NB4 (cell line): ENCODE measurements at regions not wholly inside any gene's neighbourhood (a gene's known extent, or its start where the extent isn't known, plus 50 kb on each side); places are given as distances from the start of the nearest gene placed in this dataset.

ENCODE experiments used
- DNase-seq: peaks from one replicate; pipeline ENCODE4 v3.0.0; 2010; ENCODE audit warnings: low read depth
- H3K4me3 ChIP-seq: one replicate; pipeline ENCODE4 v1.5.1; 2011; ENCODE audit warnings: mild to moderate bottlenecking, low read depth, low read length, moderate library complexity
- CTCF ChIP-seq: IDR thresholded peaks from one replicate; pipeline ENCODE4 v1.5.1; 2012; ENCODE audit warnings: low read depth, low read length
- MAX ChIP-seq: IDR thresholded peaks from 2 replicates; pipeline ENCODE4 v1.6.1; 2011; ENCODE audit warnings: low read depth, low read length
- MYC ChIP-seq: IDR thresholded peaks from 2 replicates; pipeline ENCODE4 v1.6.1; 2011; ENCODE audit warnings: low read depth, low read length
- POLR2A ChIP-seq: IDR thresholded peaks from 2 replicates; pipeline ENCODE4 v1.6.1; 2011; ENCODE audit warnings: mild to moderate bottlenecking; ENCODE audit not compliant: insufficient read length; ENCODE audit errors: extremely low read depth

DNA sequence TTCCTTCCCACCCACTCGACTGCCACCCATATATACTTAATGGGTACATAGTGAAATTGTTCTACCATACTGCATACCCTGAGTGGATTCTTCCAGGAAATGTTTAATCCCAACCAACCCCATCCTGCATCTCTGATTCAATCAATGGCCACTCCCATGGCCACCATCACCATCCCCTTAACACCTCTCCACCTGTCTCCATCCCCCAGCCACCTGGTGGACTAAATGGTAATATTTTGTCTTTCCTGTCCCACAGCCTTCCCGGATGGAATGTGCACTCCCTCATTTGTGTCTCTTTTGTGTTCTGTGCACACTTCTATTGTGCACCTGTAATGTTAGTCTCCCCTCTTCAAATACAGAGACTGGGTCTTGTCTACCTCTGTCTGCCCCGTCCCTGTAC is 259.9 kb downstream of the ALDH8A1 start:
- TF ChIP-seq CTCF, result no peak
- TF ChIP-seq MYC, result no peak
- TF ChIP-seq POLR2A, result no peak
- TF ChIP-seq MAX, result no peak
- DNase-seq, result no peak
- no peak overlapping the region for H3K4me3 ChIP-seq

- H3K4me3 ChIP-seq, result no peak overlapping the region
- TF ChIP-seq MYC (no peak), MAX (no peak), CTCF (no peak), POLR2A (no peak)
These were observed 260.3 kb downstream of the ALDH8A1 start for GRCh38 chr6:134689641-134690040.

DNA sequence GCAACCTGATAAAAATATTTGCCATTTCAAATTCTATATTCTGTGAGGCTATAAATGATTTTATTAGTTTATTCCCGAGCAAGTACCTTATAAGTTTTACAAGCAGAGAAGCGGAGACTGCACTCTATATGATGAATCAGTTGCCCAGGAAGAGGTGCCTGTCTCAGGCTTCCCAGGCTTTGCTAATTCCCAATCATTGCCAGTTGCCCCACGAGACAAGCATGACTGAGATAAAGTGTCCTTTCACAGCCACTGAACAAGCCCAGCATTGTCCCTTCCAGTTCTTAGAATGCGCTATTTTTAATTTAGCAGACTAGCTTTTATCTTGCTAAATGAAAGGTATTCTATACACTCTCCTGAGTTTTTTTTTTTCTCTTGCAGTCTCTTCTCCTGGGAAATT is 260.7 kb downstream of the ALDH8A1 start:
- TF ChIP-seq CTCF (no peak), MAX (no peak), MYC (no peak), POLR2A (no peak)

More at GRCh38 chr6:134689641-134690040, 260.3 kb downstream of the ALDH8A1 start:
- no peak for DNase-seq

DNA sequence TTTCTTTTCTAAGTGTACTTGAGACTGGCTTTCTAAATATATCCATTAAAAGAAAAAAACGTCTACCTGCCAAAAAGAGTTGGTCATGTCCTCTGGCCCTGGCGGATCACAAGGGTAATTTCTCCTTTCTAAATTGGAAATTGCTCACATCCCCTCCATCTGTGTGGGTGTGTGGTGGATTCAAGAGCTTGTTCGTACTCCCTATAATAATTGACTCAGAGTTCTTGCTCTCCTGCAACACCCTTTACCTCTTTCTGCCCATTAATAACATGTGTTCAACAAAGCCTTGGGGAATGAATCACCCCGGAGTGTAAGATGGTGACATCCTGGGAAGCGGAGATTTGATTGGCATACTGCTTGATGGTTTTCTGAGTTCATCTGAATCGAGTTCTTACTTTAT is 263.8 kb downstream of the ALDH8A1 start:
- H3K4me3 ChIP-seq, result no peak overlapping the region
- TF ChIP-seq POLR2A (no peak), MAX (no peak), MYC (no peak), CTCF (no peak)
- no peak for DNase-seq

More for the DNA sequence above, 260.7 kb downstream of the ALDH8A1 start:
- no peak for DNase-seq
- H3K4me3 ChIP-seq, result no peak overlapping the region

DNA sequence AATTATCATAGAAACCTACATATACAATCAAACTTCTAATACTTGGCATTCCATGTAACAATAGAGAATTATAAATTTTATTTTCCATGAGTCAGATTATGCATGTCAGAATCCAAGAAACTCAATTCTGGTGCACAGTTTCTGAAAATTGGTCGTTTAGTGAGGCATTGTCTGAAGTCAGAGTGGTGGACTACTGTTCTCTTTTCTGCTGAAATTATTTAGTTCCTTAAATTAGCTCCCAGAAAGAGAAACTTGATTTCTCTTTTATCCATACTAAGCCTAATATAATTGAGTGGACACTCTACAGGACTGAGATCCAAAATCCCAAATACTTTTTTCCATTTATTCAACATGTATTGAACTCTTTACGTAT is 265.5 kb downstream of the ALDH8A1 start:
- TF ChIP-seq MAX, result no peak
- TF ChIP-seq POLR2A, result no peak
- no peak for DNase-seq
- H3K4me3 ChIP-seq, result no peak overlapping the region

- no peak overlapping the region for H3K4me3 ChIP-seq
- no peak for DNase-seq
- TF ChIP-seq MYC (no peak), CTCF (no peak), MAX (no peak), POLR2A (no peak)
These were observed 266.0 kb downstream of the ALDH8A1 start for GRCh38 chr6:134683783-134684422.
